ENCODE measurements at regions not wholly inside any gene's neighbourhood (a gene's known extent, or its start where the extent isn't known, plus 50 kb on each side); places are given as distances from the start of the nearest gene placed in this dataset.

DNA sequence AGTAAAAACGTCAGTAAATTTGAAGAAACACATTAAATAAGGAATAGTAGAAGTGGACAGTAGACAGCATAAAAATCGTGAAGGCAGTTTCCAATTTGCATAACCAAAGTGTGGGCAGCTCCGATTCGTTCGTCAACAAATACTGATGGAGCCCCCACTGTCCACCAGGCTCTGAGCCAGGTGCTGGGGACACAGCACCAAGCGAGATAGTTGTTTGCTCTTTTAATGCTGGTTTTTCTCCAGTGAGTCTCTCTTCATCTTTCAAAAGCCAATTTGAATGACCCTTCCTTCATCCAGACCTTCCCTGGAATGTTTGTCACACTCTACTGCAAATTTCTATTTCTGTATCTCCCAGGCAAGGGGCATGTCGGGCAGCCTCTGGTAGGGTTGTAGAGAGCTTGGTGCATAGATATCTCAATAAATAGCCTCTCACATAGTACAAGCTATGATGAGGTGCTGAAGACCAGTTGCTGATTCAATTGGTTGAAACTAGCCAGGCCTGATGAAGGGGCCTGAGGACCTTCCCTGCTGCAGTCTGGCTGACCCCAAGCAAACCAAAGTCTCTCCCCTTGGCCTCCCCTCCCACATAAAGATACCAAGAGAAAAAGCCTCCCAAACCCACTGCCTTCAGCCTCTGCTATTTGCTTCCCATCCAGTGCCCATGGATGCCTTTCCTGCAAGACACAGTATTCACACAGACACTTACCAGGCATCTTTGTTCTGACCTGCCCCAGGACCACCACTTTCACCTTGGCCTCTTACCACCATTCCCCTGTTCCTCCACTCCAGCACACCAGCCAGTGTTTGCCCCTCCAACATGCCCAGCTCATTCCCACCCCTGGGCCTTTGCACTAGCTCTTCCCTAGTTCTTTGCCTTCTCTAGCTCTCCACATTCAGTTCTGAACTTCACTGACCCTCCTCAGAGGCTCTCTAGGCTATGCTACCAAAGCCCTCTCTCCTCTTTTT is 125.2 kb downstream of the CEBPB start:
- WGBS, 2 donors (ENCODE audit: extremely low coverage in 2 of 2, insufficient read length in 2 of 2, insufficient replicate concordance in 1 of 2), result no CpG with 5 or more reads among the region's 7 CpGs
- H3K14ac ChIP-seq (ENCODE audit: low read length), result no peak overlapping the region
- H3K79me1 ChIP-seq (ENCODE audit: low read depth, low read length), result no peaks in the 10 kb centered on the region
- no peak overlapping the region for H3K9ac ChIP-seq (ENCODE audit: low read depth, low read length, poor library complexity)
- no peak overlapping the region for H3K4me2 ChIP-seq (ENCODE audit: insufficient read depth, low read length, poor library complexity, severe bottlenecking)
- no peak overlapping the region for H2BK12ac ChIP-seq (ENCODE audit: low read length)
- no peak for DNase-seq (ENCODE audit: low spot score)
- no peak overlapping the region for H2BK15ac ChIP-seq (ENCODE audit: low read length)
- no peak overlapping the region for H3K4me3 ChIP-seq (ENCODE audit: low read length in 2 of 2)
- H3K4me1 ChIP-seq (ENCODE audit: control insufficient read depth in 2 of 2, insufficient read depth in 1 of 2, low read depth in 1 of 2, low read length in 2 of 2), result peaks cover 0 to 11% of the 10 kb centered on the region in 2 donors
- no peak overlapping the region for H2BK120ac ChIP-seq (ENCODE audit: low read depth, low read length)
- no peak overlapping the region for H2AFZ ChIP-seq (ENCODE audit: low read length)
- no peak overlapping the region for H2BK5ac ChIP-seq (ENCODE audit: low read length)
- H3K18ac ChIP-seq (ENCODE audit: low read length), result peak overlapping the region; percentile 15
- H3K27me3 ChIP-seq (ENCODE audit: control insufficient read depth in 3 of 3, insufficient read depth in 3 of 3, low read depth in 1 of 3, low read length in 3 of 3), result peaks cover 0 to 38% (median 0%) of the 10 kb centered on the region in 3 experiments
- H2AK5ac ChIP-seq (ENCODE audit: low read depth, low read length), result no peak overlapping the region
- no peak overlapping the region for H3K27ac ChIP-seq (replicated peaks; ENCODE audit: low read length)
- no peak overlapping the region for H3K4ac ChIP-seq (ENCODE audit: low read length)
- no peak overlapping the region for H4K91ac ChIP-seq (ENCODE audit: low read depth, low read length, poor library complexity)
- no peaks in the 10 kb centered on the region for H3K9me3 ChIP-seq (replicated peaks in 1 of 2; ENCODE audit: control insufficient read depth in 2 of 2, insufficient read depth in 1 of 2, low read depth in 1 of 2, low read length in 2 of 2)
- no peak overlapping the region for H3K23ac ChIP-seq (ENCODE audit: low read depth, low read length, poor library complexity)
- H4K8ac ChIP-seq (ENCODE audit: low read depth, low read length), result no peak overlapping the region
- no peaks in the 10 kb centered on the region for H3K36me3 ChIP-seq (replicated peaks in 1 of 2; ENCODE audit: control insufficient read depth in 2 of 2, insufficient read depth in 2 of 2, low read length in 2 of 2)

DNA sequence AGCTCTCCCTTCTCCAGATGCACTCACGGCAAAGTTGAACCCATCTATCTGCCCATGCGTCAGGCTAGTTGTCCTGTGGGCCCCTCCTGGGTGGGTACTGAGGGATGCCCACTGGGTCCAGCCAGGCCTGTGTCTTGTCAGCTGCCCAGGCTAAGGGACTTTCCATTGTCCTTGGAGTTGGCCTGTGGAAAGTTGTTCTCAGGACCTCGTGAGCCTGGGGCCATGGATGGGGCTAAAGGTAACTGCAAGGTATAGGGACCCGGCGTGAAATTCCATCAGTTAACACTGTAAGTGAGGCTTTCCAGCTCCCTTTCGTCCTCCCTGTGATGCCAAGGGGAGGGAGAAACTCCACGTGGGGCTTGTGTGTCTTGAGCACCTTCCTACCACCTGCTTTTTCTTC is 126.5 kb downstream of the CEBPB start:
- no peaks in the 10 kb centered on the region for H3K36me3 ChIP-seq (replicated peaks in 1 of 2; ENCODE audit: control insufficient read depth in 2 of 2, insufficient read depth in 2 of 2, low read length in 2 of 2)

DNA sequence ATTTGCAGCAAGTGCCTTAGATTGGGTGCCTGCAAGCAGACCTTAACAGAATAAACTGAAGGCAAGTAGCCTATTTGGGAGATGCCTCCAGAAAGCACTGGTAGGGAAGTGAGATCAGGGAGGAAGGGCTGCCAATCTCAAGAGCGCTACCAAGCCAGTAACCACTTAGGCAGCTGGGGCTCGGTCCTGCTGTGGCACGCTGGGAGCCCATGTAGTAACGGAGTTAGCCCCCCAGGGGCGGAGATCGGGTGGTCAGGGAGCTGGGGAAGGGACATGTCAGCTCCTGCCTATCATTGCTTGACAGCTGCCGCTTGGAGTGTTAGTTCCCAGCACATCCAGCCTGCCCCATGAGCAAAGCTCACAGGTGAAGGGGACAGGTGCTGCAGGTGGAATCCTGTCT is 127.0 kb downstream of the CEBPB start:
- WGBS, 2 donors (ENCODE audit: extremely low coverage in 2 of 2, insufficient read length in 2 of 2, insufficient replicate concordance in 1 of 2), result no CpG with 5 or more reads among the region's 7 CpGs
- Histone ChIP-seq H2BK15ac (ENCODE audit: low read length) (peak overlapping the region; percentile 35), H3K18ac (ENCODE audit: low read length) (peak overlapping the region; percentile 84), H3K4ac (ENCODE audit: low read length) (no peak overlapping the region), H3K9ac (ENCODE audit: low read depth, low read length, poor library complexity) (peak overlapping the region; percentile 1), H3K9me3 (replicated peaks in 1 of 2; ENCODE audit: control insufficient read depth in 2 of 2, insufficient read depth in 1 of 2, low read depth in 1 of 2, low read length in 2 of 2) (no peaks in the 10 kb centered on the region), H3K23ac (ENCODE audit: low read depth, low read length, poor library complexity) (peak overlapping the region; percentile 40), H3K4me1 (ENCODE audit: control insufficient read depth in 2 of 2, insufficient read depth in 1 of 2, low read depth in 1 of 2, low read length in 2 of 2) (peaks cover 0 to 18% of the 10 kb centered on the region in 2 donors), H3K14ac (ENCODE audit: low read length) (peak overlapping the region; percentile 25), H3K79me1 (ENCODE audit: low read depth, low read length) (no peaks in the 10 kb centered on the region), H3K4me2 (ENCODE audit: insufficient read depth, low read length, poor library complexity, severe bottlenecking) (no peak overlapping the region), H3K27ac (replicated peaks; ENCODE audit: low read length) (no peak overlapping the region), H4K8ac (ENCODE audit: low read depth, low read length) (no peak overlapping the region), H3K36me3 (replicated peaks in 1 of 2; ENCODE audit: control insufficient read depth in 2 of 2, insufficient read depth in 2 of 2, low read length in 2 of 2) (no peaks in the 10 kb centered on the region), H3K4me3 (ENCODE audit: low read length in 2 of 2) (peak overlapping the region in 1 of 2 donors; percentile 14), H3K27me3 (ENCODE audit: control insufficient read depth in 3 of 3, insufficient read depth in 3 of 3, low read depth in 1 of 3, low read length in 3 of 3) (peaks cover 0 to 45% (median 0%) of the 10 kb centered on the region in 3 experiments), H4K91ac (ENCODE audit: low read depth, low read length, poor library complexity) (no peak overlapping the region), H2BK12ac (ENCODE audit: low read length) (no peak overlapping the region), H2BK120ac (ENCODE audit: low read depth, low read length) (no peak overlapping the region), H2AK5ac (ENCODE audit: low read depth, low read length) (peak overlapping the region; percentile 51), H2AFZ (ENCODE audit: low read length) (no peak overlapping the region), H2BK5ac (ENCODE audit: low read length) (no peak overlapping the region)
- DNase-seq (ENCODE audit: low spot score), result no peak

More for the DNA sequence above, 126.5 kb downstream of the CEBPB start:
- Histone ChIP-seq H2AK5ac (ENCODE audit: low read depth, low read length) (no peak overlapping the region), H4K91ac (ENCODE audit: low read depth, low read length, poor library complexity) (no peak overlapping the region), H3K27ac (replicated peaks; ENCODE audit: low read length) (no peak overlapping the region), H2AFZ (ENCODE audit: low read length) (no peak overlapping the region), H3K4me2 (ENCODE audit: insufficient read depth, low read length, poor library complexity, severe bottlenecking) (no peak overlapping the region), H3K4ac (ENCODE audit: low read length) (no peak overlapping the region), H3K4me3 (ENCODE audit: low read length in 2 of 2) (no peak overlapping the region), H3K18ac (ENCODE audit: low read length) (peak overlapping the region; percentile 67), H3K9me3 (replicated peaks in 1 of 2; ENCODE audit: control insufficient read depth in 2 of 2, insufficient read depth in 1 of 2, low read depth in 1 of 2, low read length in 2 of 2) (no peaks in the 10 kb centered on the region), H2BK5ac (ENCODE audit: low read length) (no peak overlapping the region), H3K14ac (ENCODE audit: low read length) (no peak overlapping the region), H3K27me3 (ENCODE audit: control insufficient read depth in 3 of 3, insufficient read depth in 3 of 3, low read depth in 1 of 3, low read length in 3 of 3) (peaks cover 0 to 41% (median 0%) of the 10 kb centered on the region in 3 experiments), H3K4me1 (ENCODE audit: control insufficient read depth in 2 of 2, insufficient read depth in 1 of 2, low read depth in 1 of 2, low read length in 2 of 2) (peaks cover 0 to 18% of the 10 kb centered on the region in 2 donors), H3K9ac (ENCODE audit: low read depth, low read length, poor library complexity) (no peak overlapping the region), H3K23ac (ENCODE audit: low read depth, low read length, poor library complexity) (no peak overlapping the region), H3K79me1 (ENCODE audit: low read depth, low read length) (no peaks in the 10 kb centered on the region), H2BK15ac (ENCODE audit: low read length) (no peak overlapping the region), H2BK120ac (ENCODE audit: low read depth, low read length) (no peak overlapping the region), H4K8ac (ENCODE audit: low read depth, low read length) (no peak overlapping the region), H2BK12ac (ENCODE audit: low read length) (no peak overlapping the region)
- WGBS, 2 donors (ENCODE audit: extremely low coverage in 2 of 2, insufficient read length in 2 of 2, insufficient replicate concordance in 1 of 2), result no CpG with 5 or more reads among the region's 7 CpGs
- DNase-seq (ENCODE audit: low spot score), result no peak

DNA sequence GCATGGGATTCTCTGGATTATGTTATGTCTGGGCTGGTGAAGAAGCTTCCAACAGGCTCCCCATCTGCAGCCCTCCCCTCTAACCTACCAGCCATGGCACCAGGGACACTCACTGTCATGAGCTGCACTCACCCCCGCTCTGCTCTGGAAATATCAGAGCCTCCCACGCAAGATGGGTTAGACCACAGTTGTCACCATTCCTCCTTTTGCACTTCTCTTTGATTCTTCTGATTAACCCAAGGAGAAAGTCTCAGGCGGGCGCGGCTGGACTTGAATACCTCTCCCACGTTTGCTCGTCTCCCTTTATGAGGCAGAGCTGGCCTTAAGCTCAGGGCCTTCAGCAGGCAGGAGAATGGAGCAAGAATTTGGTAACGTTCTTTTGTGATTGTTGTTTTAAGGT is 128.1 kb downstream of the CEBPB start:
- no peak overlapping the region for H2BK120ac ChIP-seq (ENCODE audit: low read depth, low read length)
- H2AK5ac ChIP-seq (ENCODE audit: low read depth, low read length), result no peak overlapping the region
- no peaks in the 10 kb centered on the region for H3K79me1 ChIP-seq (ENCODE audit: low read depth, low read length)
- WGBS, 2 donors (ENCODE audit: extremely low coverage in 2 of 2, insufficient read length in 2 of 2, insufficient replicate concordance in 1 of 2), result no CpG with 5 or more reads among the region's 8 CpGs
- H2AFZ ChIP-seq (ENCODE audit: low read length), result no peak overlapping the region
- no peak overlapping the region for H3K4me3 ChIP-seq (ENCODE audit: low read length in 2 of 2)
- H2BK5ac ChIP-seq (ENCODE audit: low read length), result no peak overlapping the region
- H3K9me3 ChIP-seq (replicated peaks in 1 of 2; ENCODE audit: control insufficient read depth in 2 of 2, insufficient read depth in 1 of 2, low read depth in 1 of 2, low read length in 2 of 2), result no peaks in the 10 kb centered on the region
- DNase-seq (ENCODE audit: low spot score), result no peak
- H3K18ac ChIP-seq (ENCODE audit: low read length), result no peak overlapping the region
- no peak overlapping the region for H3K9ac ChIP-seq (ENCODE audit: low read depth, low read length, poor library complexity)
- peaks cover 0 to 41% (median 0%) of the 10 kb centered on the region in 3 experiments for H3K27me3 ChIP-seq (ENCODE audit: control insufficient read depth in 3 of 3, insufficient read depth in 3 of 3, low read depth in 1 of 3, low read length in 3 of 3)
- no peak overlapping the region for H3K4ac ChIP-seq (ENCODE audit: low read length)
- no peak overlapping the region for H3K27ac ChIP-seq (replicated peaks; ENCODE audit: low read length)
- no peak overlapping the region for H2BK12ac ChIP-seq (ENCODE audit: low read length)
- H2BK15ac ChIP-seq (ENCODE audit: low read length), result no peak overlapping the region
- H4K91ac ChIP-seq (ENCODE audit: low read depth, low read length, poor library complexity), result no peak overlapping the region
- H3K4me1 ChIP-seq (ENCODE audit: control insufficient read depth in 2 of 2, insufficient read depth in 1 of 2, low read depth in 1 of 2, low read length in 2 of 2), result peaks cover 0 to 18% of the 10 kb centered on the region in 2 donors
- no peak overlapping the region for H3K4me2 ChIP-seq (ENCODE audit: insufficient read depth, low read length, poor library complexity, severe bottlenecking)
- no peak overlapping the region for H3K23ac ChIP-seq (ENCODE audit: low read depth, low read length, poor library complexity)
- no peak overlapping the region for H3K14ac ChIP-seq (ENCODE audit: low read length)
- no peaks in the 10 kb centered on the region for H3K36me3 ChIP-seq (replicated peaks in 1 of 2; ENCODE audit: control insufficient read depth in 2 of 2, insufficient read depth in 2 of 2, low read length in 2 of 2)
- H4K8ac ChIP-seq (ENCODE audit: low read depth, low read length), result no peak overlapping the region

Measured in neuronal stem cell (in vitro differentiated cells).